ENCODE measurements at regions not wholly inside any gene's neighbourhood (a gene's known extent, or its start where the extent isn't known, plus 50 kb on each side); places are given as distances from the start of the nearest gene placed in this dataset.
"Not testable (repeated sequence)": the region's sequence is repeated elsewhere in the genome, so short reads cannot be mapped to it uniquely, and the experiment has no call there.

DNA sequence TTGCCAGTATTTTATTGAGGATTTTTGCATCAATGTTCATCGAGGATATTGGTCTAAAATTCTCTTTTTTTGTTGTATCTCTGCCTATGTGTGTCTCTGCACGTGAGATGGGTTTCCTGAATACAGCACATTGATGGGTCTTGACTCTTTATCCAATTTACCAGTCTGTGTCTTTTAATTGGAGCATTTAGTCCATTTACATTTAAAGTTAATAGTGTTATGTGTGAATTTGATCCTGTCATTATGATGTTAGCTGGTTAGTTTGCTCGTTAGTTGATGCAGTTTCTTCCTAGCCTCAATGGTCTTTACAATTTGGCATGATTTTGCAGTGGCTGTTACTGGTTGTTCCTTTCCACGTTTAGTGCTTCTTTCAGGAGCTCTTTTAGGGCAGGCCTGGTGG lies 101.3 kb upstream of the PRR23C start:
- not testable (repeated sequence) for TF ChIP-seq CTCF (conservative IDR thresholded peaks at IDR 0.05; ENCODE audit: low read depth, low read length); USF2 (IDR thresholded peaks at IDR 0.05; ENCODE audit: low read depth, low read length); POLR2A (IDR thresholded peaks at IDR 0.05; ENCODE audit: low read depth, low read length); MXI1 (IDR thresholded peaks at IDR 0.05; ENCODE audit: borderline replicate concordance, low read depth, low read length); NFE2L2 (IDR thresholded peaks at IDR 0.05; ENCODE audit: low read depth, low read length)

All from IMR-90 (cell line).